Parathyroid adenoma (tissue), 2 donors: ENCODE measurements at regions not wholly inside any gene's neighbourhood (a gene's known extent, or its start where the extent isn't known, plus 50 kb on each side); places are given as distances from the start of the nearest gene placed in this dataset.
"Not testable (repeated sequence)": the region's sequence is repeated elsewhere in the genome, so short reads cannot be mapped to it uniquely, and the experiment has no call there.

Source experiments
- H2AFZ ChIP-seq: fragments of 300-600 bp; sonication (generic); one replicate; pipeline ENCODE4 v1.7.0; 2017; ENCODE audit warnings: antibody characterized with exemption, mild to moderate bottlenecking
- H3K27ac ChIP-seq: fragments of 300-600 bp; sonication (generic); one replicate; pipeline ENCODE4 v1.7.0; 2017
- H3K27me3 ChIP-seq: fragments of 300-600 bp; sonication (generic); one replicate; pipeline ENCODE4 v1.7.0; 2017; ENCODE audit warnings: low read length; ENCODE audit not compliant: control insufficient read depth, insufficient read depth
- H3K36me3 ChIP-seq: fragments of 300-600 bp; sonication (generic); one replicate; pipeline ENCODE4 v1.7.0; 2017; ENCODE audit warnings: low read length; ENCODE audit not compliant: control insufficient read depth, insufficient read depth
- H3K4me1 ChIP-seq: fragments of 300-600 bp; sonication (generic); one replicate; pipeline ENCODE4 v1.7.0; 2017; ENCODE audit warnings: control low read depth
- H3K4me2 ChIP-seq: fragments of 300-600 bp; sonication (generic); one replicate; pipeline ENCODE4 v1.7.0; 2017; ENCODE audit warnings: low read length
- H3K4me3 ChIP-seq: fragments of 300-600 bp; sonication (generic); one replicate; pipeline ENCODE4 v1.7.0; 2017; ENCODE audit warnings: low read depth, low read length
- H3K79me2 ChIP-seq: fragments of 300-600 bp; sonication (generic); one replicate; pipeline ENCODE4 v1.7.0; 2017; ENCODE audit warnings: control low read depth
- H3K9ac ChIP-seq: fragments of 300-600 bp; sonication (generic); one replicate; pipeline ENCODE4 v1.7.0; 2017; ENCODE audit warnings: mild to moderate bottlenecking
- H3K9me3 ChIP-seq: fragments of 300-600 bp; sonication (generic); one replicate; pipeline ENCODE4 v1.7.0; 2017; ENCODE audit warnings: low read length; ENCODE audit not compliant: control insufficient read depth
- CTCF ChIP-seq: fragments of 300-600 bp; sonication (generic); IDR thresholded peaks from one replicate; pipeline ENCODE4 v1.7.0; 2017; ENCODE audit warnings: antibody characterized with exemption, mild to moderate bottlenecking
- donor health status: primary hyperparathyroidism.

GRCh38 chr17:77839698-77840512 is 118.6 kb upstream of the TNRC6C start:
- Histone ChIP-seq H3K9ac (no peak overlapping the region), H3K4me1 (no peaks in the 10 kb centered on the region), H3K27ac (no peak overlapping the region), H3K4me2 (no peak overlapping the region), H2AFZ (no peak overlapping the region), H3K27me3 (no peaks in the 10 kb centered on the region), H3K36me3 (no peaks in the 10 kb centered on the region), H3K4me3 (no peak overlapping the region), H3K9me3 (no peaks in the 10 kb centered on the region), H3K79me2 (no peaks in the 10 kb centered on the region)
- no peak for TF ChIP-seq CTCF

- Histone ChIP-seq H3K9me3 (no peaks in the 10 kb centered on the region), H2AFZ (no peak overlapping the region), H3K27me3 (no peaks in the 10 kb centered on the region), H3K36me3 (no peaks in the 10 kb centered on the region), H3K27ac (no peak overlapping the region), H3K79me2 (no peaks in the 10 kb centered on the region), H3K9ac (no peak overlapping the region), H3K4me1 (no peaks in the 10 kb centered on the region), H3K4me3 (no peak overlapping the region), H3K4me2 (no peak overlapping the region)
- TF ChIP-seq CTCF: no peak
Measured at GRCh38 chr17:77840513-77841165, 117.9 kb upstream of the TNRC6C start.

GRCh38 chr17:77841742-77842527 is 116.6 kb upstream of the TNRC6C start:
- H3K36me3 ChIP-seq: no peaks in the 10 kb centered on the region
- H3K4me2 ChIP-seq: no peak overlapping the region
- no peaks in the 10 kb centered on the region for H3K9me3 ChIP-seq
- no peak overlapping the region for H3K9ac ChIP-seq
- H3K27ac ChIP-seq: no peak overlapping the region
- TF ChIP-seq CTCF: no peak
- peak overlapping the region; percentile 43 for H2AFZ ChIP-seq
- H3K27me3 ChIP-seq: no peaks in the 10 kb centered on the region
- no peak overlapping the region for H3K4me3 ChIP-seq
- H3K4me1 ChIP-seq: no peaks in the 10 kb centered on the region
- H3K79me2 ChIP-seq: no peaks in the 10 kb centered on the region

GRCh38 chr17:77842528-77843147 is 115.9 kb upstream of the TNRC6C start:
- Histone ChIP-seq H3K36me3 (no peaks in the 10 kb centered on the region), H3K9me3 (no peaks in the 10 kb centered on the region), H2AFZ (peak overlapping the region; percentile 43), H3K4me2 (no peak overlapping the region), H3K27me3 (no peaks in the 10 kb centered on the region), H3K79me2 (no peaks in the 10 kb centered on the region), H3K4me3 (no peak overlapping the region), H3K4me1 (no peaks in the 10 kb centered on the region), H3K9ac (no peak overlapping the region), H3K27ac (no peak overlapping the region)
- TF ChIP-seq CTCF: no peak

GRCh38 chr17:77843255-77843895 is 115.1 kb upstream of the TNRC6C start:
- H3K27me3 ChIP-seq, H3K4me3 ChIP-seq, H3K9me3 ChIP-seq, H2AFZ ChIP-seq, H3K9ac ChIP-seq, H3K4me1 ChIP-seq, H3K36me3 ChIP-seq, H3K79me2 ChIP-seq, H3K27ac ChIP-seq, H3K4me2 ChIP-seq: not testable (repeated sequence)
